ENCODE measurements at regions not wholly inside any gene's neighbourhood (a gene's known extent, or its start where the extent isn't known, plus 50 kb on each side); places are given as distances from the start of the nearest gene placed in this dataset.

DNA sequence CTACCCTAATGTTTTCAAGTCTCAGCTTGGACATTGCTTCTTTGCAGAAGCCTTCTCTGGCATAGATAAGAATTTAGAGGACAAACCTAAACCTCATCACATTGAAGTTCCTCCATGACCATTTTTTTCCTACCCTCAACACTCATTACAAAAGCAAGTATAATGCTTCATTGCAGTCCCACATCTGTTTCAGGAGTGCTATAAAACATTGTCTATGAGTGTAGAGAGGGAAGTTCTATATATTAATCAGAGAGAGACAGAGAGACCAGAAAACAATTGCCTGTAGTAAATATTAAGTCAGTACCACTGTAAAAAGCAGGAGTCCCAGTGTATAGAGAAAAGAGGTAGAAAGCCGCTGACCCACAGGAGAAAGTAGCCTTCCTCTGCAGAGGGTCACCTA, 149.7 kb downstream of the PRELID2 start:
- DNase-seq = no peak
- Histone ChIP-seq H3K4me3 (no peak overlapping the region), H3K9me3 (no peaks in the 10 kb centered on the region), H3K36me3 (no peaks in the 10 kb centered on the region), H3K27me3 (no peaks in the 10 kb centered on the region), H3K4me1 (peaks cover 0 to 22% (median 4%) of the 10 kb centered on the region in 12 donors), H3K27ac (no peak overlapping the region)
- 96 to 100% (median 97%) methylated on average over 1 of the region's 1 CpG for WGBS, 4 donors
- ATAC-seq = no peak
- intact Hi-C loops (cut with DNase I) = loop anchor here in 6 of 10 donors (5.0 to 10.0 kb wide), 6 partner anchors 129 to 1481 kb away; partner anchors contain the start of gene PRELID2 (in 1 of the 6)
- TF ChIP-seq, protein P1, sequence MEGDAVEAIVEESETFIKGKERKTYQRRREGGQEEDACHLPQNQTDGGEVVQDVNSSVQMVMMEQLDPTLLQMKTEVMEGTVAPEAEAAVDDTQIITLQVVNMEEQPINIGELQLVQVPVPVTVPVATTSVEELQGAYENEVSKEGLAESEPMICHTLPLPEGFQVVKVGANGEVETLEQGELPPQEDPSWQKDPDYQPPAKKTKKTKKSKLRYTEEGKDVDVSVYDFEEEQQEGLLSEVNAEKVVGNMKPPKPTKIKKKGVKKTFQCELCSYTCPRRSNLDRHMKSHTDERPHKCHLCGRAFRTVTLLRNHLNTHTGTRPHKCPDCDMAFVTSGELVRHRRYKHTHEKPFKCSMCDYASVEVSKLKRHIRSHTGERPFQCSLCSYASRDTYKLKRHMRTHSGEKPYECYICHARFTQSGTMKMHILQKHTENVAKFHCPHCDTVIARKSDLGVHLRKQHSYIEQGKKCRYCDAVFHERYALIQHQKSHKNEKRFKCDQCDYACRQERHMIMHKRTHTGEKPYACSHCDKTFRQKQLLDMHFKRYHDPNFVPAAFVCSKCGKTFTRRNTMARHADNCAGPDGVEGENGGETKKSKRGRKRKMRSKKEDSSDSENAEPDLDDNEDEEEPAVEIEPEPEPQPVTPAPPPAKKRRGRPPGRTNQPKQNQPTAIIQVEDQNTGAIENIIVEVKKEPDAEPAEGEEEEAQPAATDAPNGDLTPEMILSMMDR (IDR thresholded peaks at IDR 0.05) = no peak
- TF ChIP-seq POLR2A (IDR thresholded peaks at IDR 0.05) = no peak

DNA sequence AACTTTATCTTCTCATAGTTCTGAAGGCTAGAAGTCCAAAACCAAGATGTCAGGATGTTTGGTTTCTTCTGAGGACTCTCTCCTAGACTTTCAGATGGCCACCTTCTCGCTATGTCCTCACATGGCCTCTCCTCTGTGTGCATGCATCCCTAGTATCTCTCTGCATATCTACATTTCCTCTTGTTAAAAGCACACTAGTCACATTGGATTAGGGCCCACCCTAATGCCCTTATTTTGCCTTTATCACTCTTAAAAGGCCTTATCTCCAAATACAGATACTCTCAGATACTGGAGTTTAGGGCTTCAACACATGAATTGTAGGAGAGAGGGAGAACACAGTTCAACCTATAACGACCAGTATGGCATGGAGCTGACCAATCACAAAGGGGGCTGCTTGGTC, 151.7 kb downstream of the PRELID2 start:
- no peak overlapping the region for H3K4me3 ChIP-seq
- peaks cover 0 to 22% (median 4%) of the 10 kb centered on the region in 12 donors for H3K4me1 ChIP-seq
- ATAC-seq (no peak), DNase-seq (no peak)
- no peaks in the 10 kb centered on the region for H3K27me3 ChIP-seq
- H3K36me3 ChIP-seq = no peaks in the 10 kb centered on the region
- TF ChIP-seq POLR2A (IDR thresholded peaks at IDR 0.05) = no peak
- TF ChIP-seq, protein P1 (IDR thresholded peaks at IDR 0.05) = no peak
- intact Hi-C loops (cut with DNase I) = loop anchor here in 9 of 10 donors (5.0 to 10.0 kb wide), 12 partner anchors 131 to 1479 kb away; partner anchors contain the start of gene PRELID2 (in 1 of the 9)
- WGBS, 4 donors = 85 to 91% (median 88%) methylated on average over 2 of the region's 2 CpGs
- H3K9me3 ChIP-seq = no peaks in the 10 kb centered on the region
- no peak overlapping the region for H3K27ac ChIP-seq

- TF ChIP-seq, protein P1 (IDR thresholded peaks at IDR 0.05) = no peak
- no peak for TF ChIP-seq POLR2A (IDR thresholded peaks at IDR 0.05)
- no peak for ATAC-seq
- intact Hi-C loops (cut with DNase I) = loop anchor here in 9 of 10 donors (5.0 to 10.0 kb wide), 12 partner anchors 132 to 1478 kb away; partner anchors contain the start of gene PRELID2 (in 1 of the 9)
Observed at GRCh38 chr5:145682197-145682899, 152.8 kb downstream of the PRELID2 start.

GRCh38 chr5:145681686-145682085, 153.5 kb downstream of the PRELID2 start:
- DNase-seq (peak in 4 of 5 donors; percentile 24 to 43 (median 26)), ATAC-seq (peak; percentile 70 to 93 (median 83))
- intact Hi-C loops (cut with DNase I) = loop anchor here in 9 of 10 donors (5.0 to 10.0 kb wide), 12 partner anchors 133 to 1477 kb away; partner anchors contain the start of gene PRELID2 (in 1 of the 9)
- H3K9me3 ChIP-seq = no peaks in the 10 kb centered on the region
- H3K4me1 ChIP-seq = peaks cover 0 to 22% (median 4%) of the 10 kb centered on the region in 12 donors
- H3K27me3 ChIP-seq = no peaks in the 10 kb centered on the region
- TF ChIP-seq POLR2A (IDR thresholded peaks at IDR 0.05) = no peak
- TF ChIP-seq, protein P1 (IDR thresholded peaks at IDR 0.05) = peak; percentile 38 to 74 (median 61)
- peak overlapping the region in 1 of 12 donors; percentile 73 for H3K27ac ChIP-seq
- H3K36me3 ChIP-seq = no peaks in the 10 kb centered on the region
- no peak overlapping the region for H3K4me3 ChIP-seq

More at GRCh38 chr5:145682197-145682899, 152.8 kb downstream of the PRELID2 start:
- DNase-seq = no peak
- no peaks in the 10 kb centered on the region for H3K36me3 ChIP-seq
- no peaks in the 10 kb centered on the region for H3K9me3 ChIP-seq
- H3K27me3 ChIP-seq = no peaks in the 10 kb centered on the region
- no peak overlapping the region for H3K27ac ChIP-seq
- H3K4me3 ChIP-seq = no peak overlapping the region
- WGBS, 4 donors = 66 to 76% (median 72%) methylated on average over 8 of the region's 8 CpGs
- peaks cover 0 to 22% (median 4%) of the 10 kb centered on the region in 12 donors for H3K4me1 ChIP-seq

Measured in heart left ventricle (tissue), 16 donors.